ENCODE measurements at regions not wholly inside any gene's neighbourhood (a gene's known extent, or its start where the extent isn't known, plus 50 kb on each side); places are given as distances from the start of the nearest gene placed in this dataset.

DNA sequence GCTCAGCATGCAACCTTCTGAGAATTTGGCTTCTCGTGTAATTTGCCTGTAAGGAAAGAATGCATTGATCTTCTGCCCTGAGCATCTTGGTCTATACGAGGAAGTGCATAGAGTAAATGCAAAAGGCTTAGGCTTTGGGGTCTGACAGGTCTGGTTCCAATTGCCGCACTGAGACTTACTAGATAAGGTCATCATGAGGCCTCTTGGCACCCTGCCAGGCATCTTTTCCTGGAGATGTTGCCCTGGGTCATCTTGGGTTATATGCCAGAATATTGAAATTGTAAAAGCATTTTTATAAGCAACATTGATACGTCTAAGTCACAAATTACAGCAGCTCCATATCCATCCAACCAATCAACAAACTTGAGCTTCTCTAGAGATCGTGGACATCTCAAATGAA lies 108.8 kb upstream of the WARS2 start:
- Histone ChIP-seq H3K9ac (ENCODE audit: low read length) (no peak overlapping the region), H3K27ac (ENCODE audit: low read depth, low read length, poor library complexity, severe bottlenecking) (no peak overlapping the region), H3K79me2 (ENCODE audit: insufficient read depth, low read length) (no peaks in the 10 kb centered on the region), H4K20me1 (ENCODE audit: insufficient read depth, low read length) (no peaks in the 10 kb centered on the region), H3K27me3 (ENCODE audit: insufficient read depth, low read length) (no peaks in the 10 kb centered on the region), H3K4me2 (ENCODE audit: low read length) (no peak overlapping the region), H3F3A (ENCODE audit: insufficient read depth, low read length) (no peaks in the 10 kb centered on the region), H3K36me3 (ENCODE audit: insufficient read depth, low read length) (no peaks in the 10 kb centered on the region), H3K9me3 (ENCODE audit: low read length) (no peaks in the 10 kb centered on the region), H3K9me2 (ENCODE audit: low read depth, low read length) (no peaks in the 10 kb centered on the region), H2AFZ (ENCODE audit: low read length) (no peak overlapping the region), H3K4me3 (ENCODE audit: low read depth, low read length, poor library complexity, severe bottlenecking) (no peak overlapping the region), H3K4me1 (ENCODE audit: insufficient read depth, low read length, severe bottlenecking) (no peaks in the 10 kb centered on the region)
- TF ChIP-seq CTCF (IDR thresholded peaks at IDR 0.05; ENCODE audit: low read length) (no peak), EZH2 (IDR thresholded peaks at IDR 0.05; ENCODE audit: borderline replicate concordance, low read length) (no peak)

DNA sequence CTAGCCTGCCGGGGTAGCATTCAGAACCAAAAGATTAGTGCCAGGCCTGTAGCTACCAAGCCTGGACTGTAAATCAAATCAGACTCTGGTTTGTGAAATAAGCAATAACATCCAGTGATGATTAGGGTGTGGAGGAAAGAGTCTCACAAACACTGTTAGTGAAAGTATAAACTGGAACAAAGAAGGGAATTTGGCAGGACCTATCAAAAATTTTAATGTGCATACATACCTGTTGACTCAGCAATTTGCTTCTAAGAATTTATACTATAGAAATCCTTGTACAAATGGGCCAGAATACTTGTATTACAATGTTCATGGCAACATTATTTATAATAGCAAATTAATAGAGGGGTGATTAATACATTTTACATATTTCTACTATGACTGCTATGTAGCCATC lies 109.8 kb upstream of the WARS2 start:
- no peak overlapping the region for H3K4me3 ChIP-seq (ENCODE audit: low read depth, low read length, poor library complexity, severe bottlenecking)
- no peaks in the 10 kb centered on the region for H3K27me3 ChIP-seq (ENCODE audit: insufficient read depth, low read length)
- H2AFZ ChIP-seq (ENCODE audit: low read length) = no peak overlapping the region
- no peak overlapping the region for H3K4me2 ChIP-seq (ENCODE audit: low read length)
- no peaks in the 10 kb centered on the region for H3K4me1 ChIP-seq (ENCODE audit: insufficient read depth, low read length, severe bottlenecking)
- H4K20me1 ChIP-seq (ENCODE audit: insufficient read depth, low read length) = no peaks in the 10 kb centered on the region
- H3K79me2 ChIP-seq (ENCODE audit: insufficient read depth, low read length) = no peaks in the 10 kb centered on the region
- H3F3A ChIP-seq (ENCODE audit: insufficient read depth, low read length) = no peaks in the 10 kb centered on the region
- H3K27ac ChIP-seq (ENCODE audit: low read depth, low read length, poor library complexity, severe bottlenecking) = no peak overlapping the region
- TF ChIP-seq EZH2 (IDR thresholded peaks at IDR 0.05; ENCODE audit: borderline replicate concordance, low read length) (no peak), CTCF (IDR thresholded peaks at IDR 0.05; ENCODE audit: low read length) (no peak)
- no peaks in the 10 kb centered on the region for H3K9me3 ChIP-seq (ENCODE audit: low read length)
- H3K9me2 ChIP-seq (ENCODE audit: low read depth, low read length) = no peaks in the 10 kb centered on the region
- no peak overlapping the region for H3K9ac ChIP-seq (ENCODE audit: low read length)
- H3K36me3 ChIP-seq (ENCODE audit: insufficient read depth, low read length) = no peaks in the 10 kb centered on the region

GRCh38 chr1:119251751-119252150 lies 111.3 kb upstream of the WARS2 start:
- H3K9me2 ChIP-seq (ENCODE audit: low read depth, low read length) = no peaks in the 10 kb centered on the region
- H3K4me3 ChIP-seq (ENCODE audit: low read depth, low read length, poor library complexity, severe bottlenecking) = no peak overlapping the region
- H3K9me3 ChIP-seq (ENCODE audit: low read length) = no peaks in the 10 kb centered on the region
- no peak overlapping the region for H3K4me2 ChIP-seq (ENCODE audit: low read length)
- H3K27ac ChIP-seq (ENCODE audit: low read depth, low read length, poor library complexity, severe bottlenecking) = no peak overlapping the region
- H3K4me1 ChIP-seq (ENCODE audit: insufficient read depth, low read length, severe bottlenecking) = no peaks in the 10 kb centered on the region
- no peak overlapping the region for H2AFZ ChIP-seq (ENCODE audit: low read length)
- no peak overlapping the region for H3K9ac ChIP-seq (ENCODE audit: low read length)
- no peaks in the 10 kb centered on the region for H3F3A ChIP-seq (ENCODE audit: insufficient read depth, low read length)
- H3K79me2 ChIP-seq (ENCODE audit: insufficient read depth, low read length) = no peaks in the 10 kb centered on the region
- H3K36me3 ChIP-seq (ENCODE audit: insufficient read depth, low read length) = no peaks in the 10 kb centered on the region
- TF ChIP-seq EZH2 (IDR thresholded peaks at IDR 0.05; ENCODE audit: borderline replicate concordance, low read length) (no peak), CTCF (IDR thresholded peaks at IDR 0.05; ENCODE audit: low read length) (no peak)
- H4K20me1 ChIP-seq (ENCODE audit: insufficient read depth, low read length) = no peaks in the 10 kb centered on the region
- no peaks in the 10 kb centered on the region for H3K27me3 ChIP-seq (ENCODE audit: insufficient read depth, low read length)
